ENCODE measurements at regions not wholly inside any gene's neighbourhood (a gene's known extent, or its start where the extent isn't known, plus 50 kb on each side); places are given as distances from the start of the nearest gene placed in this dataset.

- Histone ChIP-seq H3K9me3 (no peaks in the 10 kb centered on the region), H3K27me3 (no peaks in the 10 kb centered on the region), H3K36me3 (peaks cover 0 to 5% (median 0%) of the 10 kb centered on the region in 4 donors), H3K4me3 (no peak overlapping the region), H3K4me1 (peaks cover 0 to 10% (median 0%) of the 10 kb centered on the region in 4 donors), H3K27ac (replicated peaks in 1 of 4) (no peak overlapping the region)
- intact Hi-C loops (cut with DNase I), result no loop called here
- TF ChIP-seq POLR2AphosphoS5 (IDR thresholded peaks at IDR 0.05) (no peak), CTCF (IDR thresholded peaks at IDR 0.05) (no peak), EP300 (IDR thresholded peaks at IDR 0.05) (no peak), POLR2A (IDR thresholded peaks at IDR 0.05; ENCODE audit: low read depth) (no peak)
- no peak for DNase-seq (ENCODE audit: extremely low spot score)
- WGBS, result 33% methylated on average over 2 of the region's 2 CpGs
Measured at GRCh38 chr5:66363097-66363496, 219.0 kb downstream of the SREK1 start.

GRCh38 chr5:66364186-66364585, 220.1 kb downstream of the SREK1 start:
- no peak overlapping the region for H3K27ac ChIP-seq (replicated peaks in 1 of 4)
- peaks cover 0 to 4% (median 0%) of the 10 kb centered on the region in 4 donors for H3K36me3 ChIP-seq
- peak; percentile 34 for DNase-seq (ENCODE audit: extremely low spot score)
- H3K4me3 ChIP-seq, result no peak overlapping the region
- peaks cover 0 to 10% (median 0%) of the 10 kb centered on the region in 4 donors for H3K4me1 ChIP-seq
- H3K9me3 ChIP-seq, result no peaks in the 10 kb centered on the region
- intact Hi-C loops (cut with DNase I), result no loop called here
- TF ChIP-seq POLR2A (IDR thresholded peaks at IDR 0.05; ENCODE audit: low read depth) (no peak), POLR2AphosphoS5 (IDR thresholded peaks at IDR 0.05) (no peak), EP300 (IDR thresholded peaks at IDR 0.05) (no peak), CTCF (IDR thresholded peaks at IDR 0.05) (no peak)
- 80% methylated on average over 2 of the region's 2 CpGs for WGBS
- no peaks in the 10 kb centered on the region for H3K27me3 ChIP-seq

GRCh38 chr5:66365981-66366380, 221.9 kb downstream of the SREK1 start:
- intact Hi-C loops (cut with DNase I), result no loop called here
- H3K4me1 ChIP-seq, result peaks cover 0 to 13% (median 0%) of the 10 kb centered on the region in 4 donors
- DNase-seq (ENCODE audit: extremely low spot score), result peak; percentile 86
- H3K4me3 ChIP-seq, result no peak overlapping the region
- no peaks in the 10 kb centered on the region for H3K36me3 ChIP-seq
- H3K9me3 ChIP-seq, result no peaks in the 10 kb centered on the region
- TF ChIP-seq CTCF (IDR thresholded peaks at IDR 0.05), result no peak
- TF ChIP-seq POLR2A (IDR thresholded peaks at IDR 0.05; ENCODE audit: low read depth), result no peak
- no peak for TF ChIP-seq EP300 (IDR thresholded peaks at IDR 0.05)
- TF ChIP-seq POLR2AphosphoS5 (IDR thresholded peaks at IDR 0.05), result no peak
- 73% methylated on average over 4 of the region's 4 CpGs for WGBS
- H3K27me3 ChIP-seq, result peaks cover 0 to 2% (median 0%) of the 10 kb centered on the region in 4 donors
- H3K27ac ChIP-seq (replicated peaks in 1 of 4), result no peak overlapping the region

GRCh38 chr5:66367814-66368541, 223.9 kb downstream of the SREK1 start:
- Histone ChIP-seq H3K4me1 (peaks cover 0 to 6% (median 0%) of the 10 kb centered on the region in 4 donors), H3K4me3 (no peak overlapping the region), H3K36me3 (no peaks in the 10 kb centered on the region), H3K27me3 (peaks cover 0 to 2% (median 0%) of the 10 kb centered on the region in 4 donors), H3K27ac (replicated peaks in 1 of 4) (no peak overlapping the region), H3K9me3 (no peaks in the 10 kb centered on the region)
- DNase-seq (ENCODE audit: extremely low spot score), result peak; percentile 72
- TF ChIP-seq POLR2AphosphoS5 (IDR thresholded peaks at IDR 0.05) (no peak), EP300 (IDR thresholded peaks at IDR 0.05) (no peak), POLR2A (IDR thresholded peaks at IDR 0.05; ENCODE audit: low read depth) (no peak), CTCF (IDR thresholded peaks at IDR 0.05) (no peak)
- WGBS, result 69% methylated on average over 6 of the region's 6 CpGs
- intact Hi-C loops (cut with DNase I), result no loop called here
